ENCODE measurements at regions not wholly inside any gene's neighbourhood (a gene's known extent, or its start where the extent isn't known, plus 50 kb on each side); places are given as distances from the start of the nearest gene placed in this dataset.

- TF ChIP-seq POLR2A (IDR thresholded peaks at IDR 0.05; ENCODE audit: low read depth, low read length) (no peak), CTCF (IDR thresholded peaks at IDR 0.05; ENCODE audit: extremely low read depth in 1 of 2, insufficient read depth in 1 of 2, low read depth in 1 of 2, low read length in 2 of 2) (no peak), POLR2AphosphoS5 (IDR thresholded peaks at IDR 0.05; ENCODE audit: insufficient read depth, low read depth, low read length) (no peak), MYC (IDR thresholded peaks at IDR 0.05; ENCODE audit: low read depth, low read length) (no peak), EZH2 (IDR thresholded peaks at IDR 0.05; ENCODE audit: borderline replicate concordance, low read depth, low read length, severe bottlenecking) (no peak), JUN (IDR thresholded peaks at IDR 0.05; ENCODE audit: borderline replicate concordance, insufficient read depth, insufficient read length, low read depth) (no peak), MAX (IDR thresholded peaks at IDR 0.05; ENCODE audit: insufficient read depth, insufficient read length) (no peak), GATA2 (IDR thresholded peaks at IDR 0.05; ENCODE audit: insufficient read depth, insufficient read length, low read depth, low read length) (no peak)
These were observed 182.9 kb upstream of the RMP24 start for GRCh38 chr18:35789543-35789942.

Data from endothelial cell of umbilical vein (primary cell).